Midbrain (tissue), 1 donor: ENCODE measurements at regions not wholly inside any gene's neighbourhood (a gene's known extent, or its start where the extent isn't known, plus 50 kb on each side); places are given as distances from the start of the nearest gene placed in this dataset.
"Not testable (repeated sequence)": the region's sequence is repeated elsewhere in the genome, so short reads cannot be mapped to it uniquely, and the experiment has no call there.

Experiments used
- DNase-seq: peaks from one replicate; lab custom pipeline; 2025; lab: John Stamatoyannopoulos, UW

GRCh38 chr3:154902495-154902894 lies 177.6 kb upstream of the MME start:
- DNase-seq = not testable (repeated sequence)

- no peak for DNase-seq
Measured at GRCh38 chr3:154901278-154901677, 178.8 kb upstream of the MME start.

- DNase-seq = no peak
Measured at GRCh38 chr3:154900816-154901215, 179.3 kb upstream of the MME start.

- no peak for DNase-seq
Measured at GRCh38 chr3:154898916-154899315, 181.2 kb upstream of the MME start.

GRCh38 chr3:154898443-154898842 lies 181.7 kb upstream of the MME start:
- DNase-seq = no peak

GRCh38 chr3:154893813-154894212 lies 186.3 kb upstream of the MME start:
- DNase-seq = no peak

- no peak for DNase-seq
Measured at GRCh38 chr3:154889227-154889634, 190.9 kb upstream of the MME start.

- no peak for DNase-seq
Measured at GRCh38 chr3:154887869-154888268, 192.2 kb upstream of the MME start.

GRCh38 chr3:154886437-154886836 lies 193.7 kb upstream of the MME start:
- no peak for DNase-seq

- DNase-seq = no peak
Measured at GRCh38 chr3:154885418-154885817, 194.7 kb upstream of the MME start.

- DNase-seq = no peak
Measured at GRCh38 chr3:154884952-154885351, 195.2 kb upstream of the MME start.

GRCh38 chr3:154875142-154875541 lies 205.0 kb upstream of the MME start:
- no peak for DNase-seq

- DNase-seq = no peak
Measured at GRCh38 chr3:154872696-154873095, 207.4 kb upstream of the MME start.

GRCh38 chr3:154872074-154872473 lies 208.0 kb upstream of the MME start:
- no peak for DNase-seq

GRCh38 chr3:154864947-154865346 lies 215.2 kb upstream of the MME start:
- no peak for DNase-seq

- no peak for DNase-seq
Measured at GRCh38 chr3:154862265-154862664, 217.9 kb upstream of the MME start.

GRCh38 chr3:154852998-154853397 lies 227.1 kb upstream of the MME start:
- not testable (repeated sequence) for DNase-seq

GRCh38 chr3:154852515-154852914 lies 227.6 kb upstream of the MME start:
- no peak for DNase-seq

- DNase-seq = no peak
Measured at GRCh38 chr3:154851644-154852043, 228.5 kb upstream of the MME start.

- no peak for DNase-seq
Measured at GRCh38 chr3:154850921-154851320, 229.2 kb upstream of the MME start.

- no peak for DNase-seq
Measured at GRCh38 chr3:154849408-154849807, 230.7 kb upstream of the MME start.

- DNase-seq = no peak
Measured at GRCh38 chr3:154844863-154845262, 235.3 kb upstream of the MME start.

- DNase-seq = no peak
Measured at GRCh38 chr3:154843647-154844046, 236.5 kb upstream of the MME start.

GRCh38 chr3:154842536-154842935 lies 237.6 kb upstream of the MME start:
- DNase-seq = no peak

GRCh38 chr3:154835639-154836038 lies 244.5 kb upstream of the MME start:
- DNase-seq = no peak
